Stimulated activated CD8-positive, alpha-beta memory T cell treated with anti-CD3 and anti-CD28 coated beads, Interleukin-2, amount 100 ng/mL, for 48 hours (primary cell): ENCODE measurements at regions not wholly inside any gene's neighbourhood (a gene's known extent, or its start where the extent isn't known, plus 50 kb on each side); places are given as distances from the start of the nearest gene placed in this dataset.
"Not testable (repeated sequence)": the region's sequence is repeated elsewhere in the genome, so short reads cannot be mapped to it uniquely, and the experiment has no call there.

Source experiments
- DNase-seq, 2 donors: peaks; one replicate each; pipeline ENCODE4 v3.0.0-alpha.2; 2020; ENCODE audit warnings: low read depth in 2 of 2

GRCh38 chr2:176969642-176970359 is 242.8 kb upstream of the HNRNPA3 start:
- DNase-seq: no peak

- DNase-seq: no peak
Observed at GRCh38 chr2:176976736-176977685, 235.6 kb upstream of the HNRNPA3 start.

DNA sequence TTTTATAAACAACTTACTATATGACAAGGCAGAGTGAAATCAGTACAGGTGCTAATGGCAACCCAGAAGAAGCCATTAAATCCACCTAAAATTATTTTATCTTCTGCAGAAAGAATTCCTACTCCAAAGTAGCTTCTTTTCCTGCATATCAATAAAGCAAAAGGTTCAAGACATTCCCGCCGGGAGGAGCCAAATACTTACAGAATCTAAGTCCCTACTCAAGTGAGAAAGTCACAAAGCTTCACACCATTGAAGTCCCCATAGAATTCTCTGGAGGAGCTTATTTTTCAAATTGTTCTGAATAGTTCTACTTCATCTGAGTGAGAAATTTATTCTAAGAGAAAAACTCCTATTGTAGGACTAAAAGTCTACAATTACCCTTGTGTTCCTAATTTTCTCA is 233.7 kb upstream of the HNRNPA3 start:
- no peak for DNase-seq

- no peak for DNase-seq
Observed at GRCh38 chr2:176979981-176980710, 232.4 kb upstream of the HNRNPA3 start.

GRCh38 chr2:176984987-176985386 is 227.6 kb upstream of the HNRNPA3 start:
- no peak for DNase-seq

GRCh38 chr2:176985871-176986270 is 226.7 kb upstream of the HNRNPA3 start:
- DNase-seq: no peak

DNA sequence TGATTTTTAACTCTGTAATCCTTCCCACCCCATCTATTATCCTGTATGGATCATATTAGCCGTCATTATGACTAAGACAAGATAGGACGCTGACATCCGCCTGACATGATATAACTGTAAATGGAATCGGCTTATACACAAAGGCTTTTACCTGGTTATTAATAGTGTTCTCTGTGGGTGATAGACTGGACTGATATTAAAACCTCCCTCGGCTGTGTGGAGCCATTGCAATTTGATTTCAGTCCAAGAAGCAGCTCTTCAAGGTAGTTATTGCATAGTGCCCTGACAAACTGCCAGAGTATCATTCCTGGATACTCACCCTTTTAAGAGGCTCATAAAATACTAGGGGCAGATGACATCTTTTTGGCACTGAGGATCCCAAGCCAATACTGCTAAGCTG is 226.1 kb upstream of the HNRNPA3 start:
- DNase-seq: no peak

DNA sequence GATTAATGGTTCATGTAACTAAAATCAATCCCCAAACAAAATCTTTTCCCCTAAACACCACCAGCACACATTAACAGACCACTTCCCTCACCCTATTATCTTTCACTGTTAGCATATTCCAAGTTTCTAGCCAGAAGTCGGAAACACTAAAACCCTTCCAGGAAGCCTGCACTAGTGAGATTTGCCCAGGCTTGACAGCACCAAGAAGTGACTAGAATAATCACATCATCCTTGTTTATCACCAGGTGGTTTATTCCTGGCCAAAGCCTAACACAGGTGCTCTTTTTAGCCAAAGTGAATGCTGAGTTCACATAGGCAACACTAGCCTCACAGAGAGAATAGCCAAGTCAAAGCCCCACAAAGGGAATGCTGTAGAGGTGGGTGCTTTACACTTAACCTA is 221.2 kb upstream of the HNRNPA3 start:
- no peak for DNase-seq

- peak in 1 of 2 donors; percentile 2 for DNase-seq
Observed at GRCh38 chr2:176997074-176997791, 215.4 kb upstream of the HNRNPA3 start.

DNA sequence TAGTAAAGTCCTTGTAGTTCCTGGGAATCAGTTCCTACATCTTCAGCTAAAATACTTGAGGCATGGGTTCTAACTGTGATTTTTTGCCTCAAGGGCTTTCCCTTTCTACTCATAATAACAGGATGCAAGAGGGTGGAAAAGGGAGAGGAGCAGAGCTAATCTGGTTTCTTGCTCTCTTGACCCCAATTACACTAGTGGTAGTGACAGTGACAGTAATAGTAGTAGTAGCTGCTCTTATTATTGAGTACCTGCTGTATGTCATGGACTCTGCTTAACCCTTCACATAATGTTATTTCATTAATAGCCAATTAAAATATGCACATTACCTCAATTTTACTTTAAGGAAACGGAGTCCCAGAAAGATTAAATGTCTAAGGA is 214.8 kb upstream of the HNRNPA3 start:
- no peak for DNase-seq

GRCh38 chr2:176999301-176999700 is 213.3 kb upstream of the HNRNPA3 start:
- no peak for DNase-seq

GRCh38 chr2:177000061-177000714 is 212.4 kb upstream of the HNRNPA3 start:
- no peak for DNase-seq

- DNase-seq: no peak
Observed at GRCh38 chr2:177000715-177001072, 211.9 kb upstream of the HNRNPA3 start.

- no peak for DNase-seq
Observed at GRCh38 chr2:177001334-177001733, 211.3 kb upstream of the HNRNPA3 start.

GRCh38 chr2:177002983-177003382 is 209.6 kb upstream of the HNRNPA3 start:
- no peak for DNase-seq

GRCh38 chr2:177007726-177008125 is 204.9 kb upstream of the HNRNPA3 start:
- not testable (repeated sequence) for DNase-seq

GRCh38 chr2:177008662-177009061 is 203.9 kb upstream of the HNRNPA3 start:
- not testable (repeated sequence) for DNase-seq

GRCh38 chr2:177010146-177010545 is 202.4 kb upstream of the HNRNPA3 start:
- no peak for DNase-seq

DNA sequence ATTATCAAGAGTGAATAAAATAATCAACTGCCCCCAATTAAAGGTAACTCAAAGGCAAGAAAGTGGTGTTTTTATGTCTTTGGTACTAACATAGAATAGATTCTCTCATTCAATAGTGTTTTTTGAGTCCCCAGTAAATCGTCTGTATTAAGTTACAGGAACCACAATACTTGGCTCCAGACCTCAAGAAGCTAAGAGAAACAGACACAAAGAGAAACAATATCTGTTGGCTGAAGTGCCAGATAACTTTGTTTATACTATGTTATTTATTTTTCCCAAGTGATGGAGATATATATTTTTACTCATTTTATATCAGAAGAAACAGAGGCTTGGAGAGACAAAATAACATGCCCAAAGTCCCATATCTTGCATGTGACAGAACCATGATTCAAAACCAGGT is 201.7 kb upstream of the HNRNPA3 start:
- DNase-seq: no peak

DNA sequence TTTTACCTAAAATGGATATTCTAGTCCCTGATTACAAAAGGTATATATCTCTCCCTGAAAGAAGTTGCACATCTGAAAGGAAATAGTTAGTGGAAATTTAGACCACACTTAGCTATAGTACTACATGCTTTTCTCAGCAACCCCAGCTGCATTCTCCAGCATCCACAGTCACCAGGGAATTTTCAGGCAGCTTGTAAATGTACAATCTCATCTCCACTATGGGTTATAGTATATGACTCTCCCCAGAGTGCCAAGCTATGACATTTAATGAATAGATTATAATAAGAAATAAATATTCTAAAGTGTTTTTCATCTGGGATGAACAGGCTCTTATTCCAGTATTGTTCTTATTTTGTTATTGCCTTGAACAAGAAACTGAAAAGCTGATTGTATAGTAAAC is 197.6 kb upstream of the HNRNPA3 start:
- DNase-seq: no peak

- no peak for DNase-seq
Observed at GRCh38 chr2:177015356-177015923, 197.2 kb upstream of the HNRNPA3 start.
